H1 (cell line): ENCODE measurements at regions not wholly inside any gene's neighbourhood (a gene's known extent, or its start where the extent isn't known, plus 50 kb on each side); places are given as distances from the start of the nearest gene placed in this dataset.

Source experiments
- CTCF ChIA-PET: fragments of 300-600 bp; sonication (Branson Sonifier 250); formaldehyde crosslinking; loops from one replicate; lab custom pipeline; 2021; ENCODE audit not compliant: partially characterized antibody; lab: Charles Lee
- POLR2A ChIA-PET: fragments of 300-600 bp; sonication (Branson Sonifier 250); formaldehyde crosslinking; loops from one replicate; lab custom pipeline; 2021; ENCODE audit warnings: inconsistent platforms; ENCODE audit not compliant: partially characterized antibody; lab: Charles Lee
- DNase-seq, 2 experiments: peaks; one replicate each; pipeline versions ENCODE4 v3.0.0 to v3.0.0-alpha.2; 2010 to 2022; ENCODE audit warnings: low spot score in 2 of 2, low read depth in 1 of 2, mixed read lengths in 1 of 2
- FAIRE-seq: peaks from 2 replicates; lab custom pipeline; 2011; peaks lifted over from hg19 to GRCh38; lab: Jason Lieb, UNC
- H2AFZ ChIP-seq: 2 replicates; pipeline ENCODE4 v1.8.1; 2012; ENCODE audit warnings: low read length, inconsistent platforms
- H2AK5ac ChIP-seq: 2 replicates; pipeline ENCODE4 v1.6.1; 2013; ENCODE audit warnings: low read depth, low read length
- H2BK120ac ChIP-seq: replicated peaks from 2 replicates; pipeline ENCODE3; 2013; ENCODE audit warnings: low read depth, low read length, inconsistent platforms
- H2BK12ac ChIP-seq: 2 replicates; pipeline ENCODE4 v1.6.1; 2013; ENCODE audit warnings: low read depth, low read length
- H2BK15ac ChIP-seq: 2 replicates; pipeline ENCODE4 v1.6.1; 2013; ENCODE audit warnings: low read length
- H2BK20ac ChIP-seq: 2 replicates; pipeline ENCODE4 v1.6.1; 2013; ENCODE audit warnings: low read length
- H2BK5ac ChIP-seq: 2 replicates; pipeline ENCODE4 v1.6.1; 2013; ENCODE audit warnings: low read depth, low read length
- H3K14ac ChIP-seq: 2 replicates; pipeline ENCODE4 v1.6.1; 2013; ENCODE audit warnings: inconsistent platforms; ENCODE audit not compliant: insufficient read length
- H3K18ac ChIP-seq: 2 replicates; pipeline ENCODE4 v1.6.1; 2013; ENCODE audit warnings: low read length; ENCODE audit errors: extremely low read depth
- H3K23ac ChIP-seq: 2 replicates; pipeline ENCODE4 v1.6.1; 2013; ENCODE audit warnings: inconsistent platforms; ENCODE audit not compliant: insufficient read length
- H3K23me2 ChIP-seq: 2 replicates; pipeline ENCODE4 v1.6.1; 2013; ENCODE audit warnings: low read depth, low read length
- H3K27ac ChIP-seq: 2 replicates; pipeline ENCODE4 v1.6.1; 2011; ENCODE audit warnings: low read depth, low read length, inconsistent platforms
- H3K27me3 ChIP-seq, 4 experiments: replicated peaks in 1 of 4; 1 replicate in 1 of 4; 2 replicates in 3 of 4; pipeline versions ENCODE4 v1.6.1 to v1.8.1; 2011 to 2013; ENCODE audit warnings: low read length in 3 of 4, mild to moderate bottlenecking in 3 of 4, inconsistent platforms in 2 of 4, mixed read lengths in 2 of 4, moderate library complexity in 1 of 4; ENCODE audit not compliant: control insufficient read depth in 3 of 4, insufficient read depth in 3 of 4; ENCODE audit errors: extremely low read depth in 1 of 4
- H3K36me3 ChIP-seq, 4 experiments: 2 replicates each; pipeline versions ENCODE4 v1.6.1 to v1.8.1; 2011 to 2013; ENCODE audit warnings: mild to moderate bottlenecking in 4 of 4, low read length in 3 of 4, moderate library complexity in 2 of 4, control low read depth in 1 of 4, inconsistent platforms in 1 of 4; ENCODE audit not compliant: insufficient read depth in 4 of 4, control insufficient read depth in 2 of 4
- H3K4ac ChIP-seq: replicated peaks from 2 replicates; pipeline ENCODE3; 2013; ENCODE audit warnings: low read length, low read depth, mixed read lengths, inconsistent platforms; ENCODE audit not compliant: insufficient read length
- H3K4me1 ChIP-seq, 4 experiments: replicated peaks in 1 of 4; 1 replicate in 1 of 4; 2 replicates in 3 of 4; pipeline versions ENCODE4 v1.6.1 to v1.8.1; 2011 to 2013; ENCODE audit warnings: low read length in 3 of 4, inconsistent platforms in 2 of 4, mixed read lengths in 1 of 4; ENCODE audit not compliant: insufficient read depth in 4 of 4, control insufficient read depth in 3 of 4
- H3K4me2 ChIP-seq, 2 experiments: 2 replicates each; pipeline versions ENCODE4 v1.6.1 to v1.8.1; 2011 to 2013; ENCODE audit warnings: low read depth in 2 of 2, low read length in 2 of 2, control low read depth in 1 of 2, inconsistent platforms in 1 of 2, mild to moderate bottlenecking in 1 of 2; ENCODE audit not compliant: insufficient read depth in 1 of 2
- H3K4me3 ChIP-seq, 4 experiments: fragments of 200-600, 300-600 bp in 1 of 4; sonication (generic), shearing (Covaris generic), sonication (Bioruptor Twin) in 1 of 4; 2 replicates each; pipeline versions ENCODE4 v1.5.1 to v1.8.1; 2011 to 2016; ENCODE audit warnings: low read length in 4 of 4, low read depth in 3 of 4, control low read depth in 2 of 4, inconsistent platforms in 2 of 4, mild to moderate bottlenecking in 2 of 4, mixed read lengths in 1 of 4, moderate library complexity in 1 of 4; ENCODE audit not compliant: insufficient read depth in 2 of 4; ENCODE audit errors: extremely low read depth in 1 of 4
- H3K56ac ChIP-seq: replicated peaks from 2 replicates; pipeline ENCODE3; 2013; ENCODE audit warnings: low read depth, mild to moderate bottlenecking, mixed read lengths, low read length, inconsistent platforms; ENCODE audit not compliant: insufficient read length
- H3K79me1 ChIP-seq: 2 replicates; pipeline ENCODE4 v1.6.1; 2013; ENCODE audit warnings: low read depth, low read length, control low read depth
- H3K79me2 ChIP-seq, 2 experiments: 2 replicates each; pipeline versions ENCODE4 v1.6.1 to v1.8.1; 2012 to 2013; ENCODE audit warnings: low read length in 2 of 2, mild to moderate bottlenecking in 2 of 2, inconsistent platforms in 1 of 2; ENCODE audit not compliant: insufficient read depth in 2 of 2, control insufficient read depth in 1 of 2
- H3K9ac ChIP-seq, 4 experiments: replicated peaks in 1 of 4; 1 replicate in 1 of 4; 2 replicates in 3 of 4; pipeline versions ENCODE4 v1.6.1 to v1.8.1; 2011 to 2013; ENCODE audit warnings: low read depth in 3 of 4, low read length in 3 of 4, control low read depth in 2 of 4, mild to moderate bottlenecking in 2 of 4, moderate library complexity in 2 of 4, inconsistent platforms in 1 of 4; ENCODE audit errors: extremely low read depth in 1 of 4
- H3K9me3 ChIP-seq, 2 experiments: 2 replicates each; pipeline versions ENCODE4 v1.6.1 to v1.8.1; 2012 to 2013; ENCODE audit warnings: mild to moderate bottlenecking in 2 of 2, moderate library complexity in 2 of 2, control low read depth in 1 of 2, inconsistent platforms in 1 of 2, low read depth in 1 of 2, low read length in 1 of 2, mixed read lengths in 1 of 2; ENCODE audit not compliant: insufficient read depth in 2 of 2
- H4K20me1 ChIP-seq, 2 experiments: replicated peaks in 1 of 2; 2 replicates each; pipeline versions ENCODE3 to v1.8.1; 2011 to 2013; ENCODE audit warnings: inconsistent platforms in 2 of 2, low read length in 2 of 2, mild to moderate bottlenecking in 1 of 2; ENCODE audit not compliant: insufficient read depth in 2 of 2, control insufficient read depth in 1 of 2
- H4K5ac ChIP-seq: 2 replicates; pipeline ENCODE4 v1.6.1; 2013; ENCODE audit warnings: low read length, low read depth, mixed read lengths, inconsistent platforms; ENCODE audit not compliant: insufficient read length
- H4K8ac ChIP-seq: 2 replicates; pipeline ENCODE4 v1.8.0; 2013; ENCODE audit warnings: mild to moderate bottlenecking, moderate library complexity, low read length, inconsistent platforms; ENCODE audit not compliant: insufficient read depth; ENCODE audit errors: extremely low read depth
- H4K91ac ChIP-seq: replicated peaks from 2 replicates; pipeline ENCODE3; 2013; ENCODE audit warnings: low read length, mixed read lengths, inconsistent platforms; ENCODE audit not compliant: insufficient read length
- CEBPB ChIP-seq: IDR thresholded peaks from 2 replicates; pipeline ENCODE4 v1.6.1; 2012; ENCODE audit warnings: low read depth, low read length
- CREB1 ChIP-seq: IDR thresholded peaks from 2 replicates; pipeline ENCODE4 v1.6.1; 2012; ENCODE audit warnings: inconsistent platforms
- CTBP2 ChIP-seq: IDR thresholded peaks from 2 replicates; pipeline ENCODE4 v1.7.0; 2011; ENCODE audit warnings: borderline replicate concordance, mild to moderate bottlenecking, moderate library complexity, mixed read lengths, low read length; ENCODE audit not compliant: insufficient read depth, insufficient read length
- EZH2 ChIP-seq: fragments of 200-600 bp; sonication (generic); IDR thresholded peaks from 2 replicates; pipeline ENCODE4 v1.7.1; 2012; ENCODE audit warnings: low read depth, mild to moderate bottlenecking, moderate library complexity, low read length, inconsistent platforms; ENCODE audit not compliant: severe bottlenecking
- HDAC6 ChIP-seq: IDR thresholded peaks from one replicate; pipeline ENCODE4 v1.7.1; 2012; ENCODE audit warnings: low read depth, mild to moderate bottlenecking, inconsistent platforms, low read length, moderate library complexity
- JUN ChIP-seq: IDR thresholded peaks from 2 replicates; pipeline ENCODE4 v1.6.1; 2011; ENCODE audit warnings: low read depth, mild to moderate bottlenecking, improper control_type of control experiment, low read length
- KDM1A ChIP-seq: fragments of 200-600, 300-600 bp; sonication (generic); IDR thresholded peaks from 2 replicates; pipeline ENCODE4 v1.7.1; 2016; ENCODE audit warnings: mild to moderate bottlenecking, low read length, borderline replicate concordance
- MAFK ChIP-seq: IDR thresholded peaks from 2 replicates; pipeline ENCODE4 v1.6.1; 2012; ENCODE audit warnings: low read depth, mild to moderate bottlenecking, improper control_type of control experiment, low read length
- RNF2 ChIP-seq: fragments of 200-900, 300-1000 bp; sonication (generic); IDR thresholded peaks from 2 replicates; pipeline ENCODE4 v1.7.1; 2016; ENCODE audit warnings: borderline replicate concordance, low read depth, mild to moderate bottlenecking, antibody characterized with exemption, low read length; ENCODE audit not compliant: poor library complexity, severe bottlenecking; ENCODE audit errors: missing control alignments
- SP2 ChIP-seq: IDR thresholded peaks from 2 replicates; pipeline ENCODE4 v1.6.1; 2012; ENCODE audit warnings: mild to moderate bottlenecking, low read length, inconsistent platforms
- SP4 ChIP-seq: IDR thresholded peaks from 2 replicates; pipeline ENCODE4 v1.6.1; 2012; ENCODE audit warnings: low read length, inconsistent platforms
- YY1 ChIP-seq: IDR thresholded peaks from 2 replicates; pipeline ENCODE4 v1.6.1; 2011; ENCODE audit warnings: low read depth, mild to moderate bottlenecking, low read length
- ZNF274 ChIP-seq: IDR thresholded peaks from 2 replicates; pipeline ENCODE4 v1.7.0; 2012; ENCODE audit warnings: low read length, borderline replicate concordance; ENCODE audit errors: extremely low read depth
- WGBS, 2 experiments: shearing (Covaris generic) in 1 of 2; methylation state at CpG; one replicate each; pipeline versions ENCODE4 v1.1.6 to v1.1.7; 2013 to 2015; ENCODE audit warnings: low lambda C conversion rate in 2 of 2, mixed read lengths in 2 of 2, inconsistent platforms in 1 of 2, low coverage in 1 of 2, missing lambda C conversion rate in 1 of 2; ENCODE audit not compliant: insufficient replicate concordance in 2 of 2, insufficient coverage in 1 of 2, insufficient read length in 1 of 2; ENCODE audit errors: extremely low coverage in 1 of 2, missing lambda C conversion rate in 1 of 2; 5-methylcytosine and 5-hydroxymethylcytosine counted together
- TF ChIP-seq, protein P1 (sequence below): IDR thresholded peaks from 2 replicates; pipeline ENCODE4 v1.6.1; 2012; ENCODE audit warnings: low read length, inconsistent platforms

DNA sequence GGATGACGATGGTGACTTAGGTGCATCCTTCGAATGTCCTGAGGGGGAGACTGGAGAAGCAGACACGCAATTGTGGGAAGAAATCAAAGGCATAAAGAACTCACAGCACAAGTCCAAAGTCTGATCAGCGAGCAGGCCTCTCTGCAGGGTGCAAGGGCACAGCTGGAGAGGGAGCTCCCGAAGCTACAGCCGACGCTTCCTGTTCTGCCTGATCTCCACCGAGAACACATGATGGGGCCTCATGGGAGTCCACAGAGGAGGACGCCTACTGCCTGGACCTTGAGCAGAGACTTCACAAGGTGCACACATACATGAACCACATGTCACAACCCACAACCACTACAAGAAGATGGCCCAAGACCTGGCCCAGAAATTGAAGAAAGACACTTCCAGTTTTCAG is 51.4 kb downstream of the RIN2 start:
- ChIA-PET CTCF (interaction anchor here (3.5 kb wide), 1 partner anchor 20 kb away, joined by 15 read pairs; no protein-coding TSS in a partner anchor), POLR2A (no interaction called here)
- Histone ChIP-seq H2AK5ac (no peak overlapping the region), H3K27ac (no peak overlapping the region), H3K36me3 (no peaks in the 10 kb centered on the region), H3K4me1 (no peaks in the 10 kb centered on the region), H2BK120ac (no peak overlapping the region), H3K4ac (no peak overlapping the region), H3K18ac (no peak overlapping the region), H2BK5ac (no peak overlapping the region), H2BK12ac (no peak overlapping the region), H3K27me3 (no peaks in the 10 kb centered on the region), H3K9ac (no peak overlapping the region), H2AFZ (no peak overlapping the region), H3K23me2 (no peaks in the 10 kb centered on the region), H3K4me2 (no peak overlapping the region), H4K8ac (no peak overlapping the region), H2BK15ac (no peak overlapping the region), H3K4me3 (no peak overlapping the region), H4K5ac (no peak overlapping the region), H2BK20ac (no peak overlapping the region), H3K9me3 (no peaks in the 10 kb centered on the region), H4K20me1 (no peaks in the 10 kb centered on the region), H3K79me1 (no peaks in the 10 kb centered on the region), H3K23ac (no peak overlapping the region), H4K91ac (no peak overlapping the region), H3K79me2 (no peaks in the 10 kb centered on the region), H3K56ac (no peak overlapping the region), H3K14ac (no peak overlapping the region)
- WGBS, 2 experiments, result 92% methylated on average over 9 of the region's 9 CpGs; no CpG with 5 or more reads in 1 of the 2 experiments
- DNase-seq (no peak), FAIRE-seq (no peak)
- TF ChIP-seq, protein P1, sequence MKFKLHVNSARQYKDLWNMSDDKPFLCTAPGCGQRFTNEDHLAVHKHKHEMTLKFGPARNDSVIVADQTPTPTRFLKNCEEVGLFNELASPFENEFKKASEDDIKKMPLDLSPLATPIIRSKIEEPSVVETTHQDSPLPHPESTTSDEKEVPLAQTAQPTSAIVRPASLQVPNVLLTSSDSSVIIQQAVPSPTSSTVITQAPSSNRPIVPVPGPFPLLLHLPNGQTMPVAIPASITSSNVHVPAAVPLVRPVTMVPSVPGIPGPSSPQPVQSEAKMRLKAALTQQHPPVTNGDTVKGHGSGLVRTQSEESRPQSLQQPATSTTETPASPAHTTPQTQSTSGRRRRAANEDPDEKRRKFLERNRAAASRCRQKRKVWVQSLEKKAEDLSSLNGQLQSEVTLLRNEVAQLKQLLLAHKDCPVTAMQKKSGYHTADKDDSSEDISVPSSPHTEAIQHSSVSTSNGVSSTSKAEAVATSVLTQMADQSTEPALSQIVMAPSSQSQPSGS, result no peak
- TF ChIP-seq JUN, result no peak
- no peak for TF ChIP-seq HDAC6
- no peak for TF ChIP-seq CEBPB
- TF ChIP-seq KDM1A, result no peak
- no peak for TF ChIP-seq CREB1
- no peak for TF ChIP-seq SP2
- no peak for TF ChIP-seq SP4
- TF ChIP-seq ZNF274, result no peak
- TF ChIP-seq EZH2, result no peak
- no peak for TF ChIP-seq MAFK
- no peak for TF ChIP-seq RNF2
- TF ChIP-seq YY1, result no peak
- TF ChIP-seq CTBP2, result no peak
